ENCODE measurements at regions not wholly inside any gene's neighbourhood (a gene's known extent, or its start where the extent isn't known, plus 50 kb on each side); places are given as distances from the start of the nearest gene placed in this dataset.
A peak's percentile ranks its signal among the peaks of the same experiment; 100 is the strongest.

GRCh38 chr6:90429713-90430112 is 133.1 kb upstream of the BACH2 start:
- no peak overlapping the region for H3K4me3 Mint-ChIP-seq
- peaks cover 9% of the 10 kb centered on the region for H3K36me3 Mint-ChIP-seq (ENCODE audit: low read depth)
- H3K27me3 Mint-ChIP-seq, result peaks cover 2% of the 10 kb centered on the region
- ATAC-seq (ENCODE audit: low read depth) (no peak), DNase-seq (no peak)
- ChIA-PET POLR2A (no interaction called here), CTCF (no interaction called here)
- peaks cover 15% of the 10 kb centered on the region for H3K4me1 Mint-ChIP-seq
- intact Hi-C loops (cut with micrococcal nuclease), result loop anchor here (5.0 kb wide), 1 partner anchor 48 kb away; no protein-coding TSS in a partner anchor
- H3K9me3 Mint-ChIP-seq, result peaks cover 25% of the 10 kb centered on the region
- no peak overlapping the region for H3K27ac Mint-ChIP-seq
- TF ChIP-seq CTCF (IDR thresholded peaks at IDR 0.05), result no peak

GRCh38 chr6:90428514-90428913 is 131.9 kb upstream of the BACH2 start:
- no peak for ATAC-seq (ENCODE audit: low read depth)
- CTCF ChIA-PET, result no interaction called here
- no peak for DNase-seq
- Mint-ChIP-seq H3K36me3 (ENCODE audit: low read depth) (peaks cover 4% of the 10 kb centered on the region), H3K27ac (no peak overlapping the region), H3K9me3 (peaks cover 18% of the 10 kb centered on the region), H3K4me1 (peaks cover 19% of the 10 kb centered on the region), H3K27me3 (peaks cover 2% of the 10 kb centered on the region), H3K4me3 (no peak overlapping the region)
- POLR2A ChIA-PET, result no interaction called here
- no peak for TF ChIP-seq CTCF (IDR thresholded peaks at IDR 0.05)
- intact Hi-C loops (cut with micrococcal nuclease), result loop anchor here (5.0 kb wide), 1 partner anchor 49 kb away; no protein-coding TSS in a partner anchor

DNA sequence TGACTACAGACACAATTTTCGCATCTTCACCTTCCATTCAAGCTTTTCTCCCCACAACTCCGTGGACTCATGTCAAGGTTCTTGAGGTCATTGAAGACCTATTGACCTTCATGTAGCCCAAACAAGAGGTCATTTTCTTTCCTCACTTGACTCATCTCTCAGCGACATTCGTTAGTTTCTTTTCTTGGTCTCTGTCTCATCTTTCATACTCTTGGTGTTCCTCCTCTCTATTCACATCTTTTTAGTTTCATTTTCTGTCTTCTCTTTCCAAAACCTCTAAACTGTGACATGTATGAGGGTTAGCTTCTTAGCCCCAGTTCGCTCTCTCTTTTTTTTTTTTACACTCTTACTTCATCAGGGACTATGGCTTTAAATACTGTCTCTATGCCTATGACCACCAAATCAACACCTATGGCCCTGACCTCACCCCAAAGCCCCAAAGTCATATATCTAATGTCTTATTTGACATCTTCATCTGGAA is 128.6 kb upstream of the BACH2 start:
- ChIA-PET POLR2A (interaction anchor here (0.6 to 2.3 kb wide), 7 partner anchors 12 to 628 kb away, joined by 3 to 9 read pairs (median 3); no protein-coding TSS in a partner anchor), CTCF (interaction anchor here (2.1 to 2.4 kb wide), 2 partner anchors 32 to 485 kb away, joined by 6 to 9 read pairs; no protein-coding TSS in a partner anchor)
- no peak for TF ChIP-seq CTCF (IDR thresholded peaks at IDR 0.05)
- peaks cover 6% of the 10 kb centered on the region for H3K9me3 Mint-ChIP-seq
- H3K4me1 Mint-ChIP-seq, result peaks cover 19% of the 10 kb centered on the region
- peaks cover under 1% of the 10 kb centered on the region for H3K36me3 Mint-ChIP-seq (ENCODE audit: low read depth)
- ATAC-seq (ENCODE audit: low read depth) (peak; percentile 90), DNase-seq (no peak)
- H3K27ac Mint-ChIP-seq, result peak overlapping the region; percentile 62
- H3K4me3 Mint-ChIP-seq, result peak overlapping the region; percentile 71
- no peaks in the 10 kb centered on the region for H3K27me3 Mint-ChIP-seq
- intact Hi-C loops (cut with micrococcal nuclease), result loop anchor here (1.0 to 5.0 kb wide), 3 partner anchors 14 to 52 kb away; no protein-coding TSS in a partner anchor

GRCh38 chr6:90424580-90424979 is 127.9 kb upstream of the BACH2 start:
- ATAC-seq (ENCODE audit: low read depth), result no peak
- intact Hi-C loops (cut with micrococcal nuclease), result loop anchor here (2.0 kb wide), 1 partner anchor 18 kb away; no protein-coding TSS in a partner anchor
- no peak overlapping the region for H3K4me3 Mint-ChIP-seq

More at GRCh38 chr6:90424580-90424979, 127.9 kb upstream of the BACH2 start:
- ChIA-PET POLR2A (interaction anchor here (0.6 to 2.3 kb wide), 7 partner anchors 9 to 627 kb away, joined by 3 to 9 read pairs (median 4); no protein-coding TSS in a partner anchor), CTCF (interaction anchor here (0.6 to 2.4 kb wide), 4 partner anchors 31 to 484 kb away, joined by 3 to 9 read pairs (median 5); no protein-coding TSS in a partner anchor)
- Mint-ChIP-seq H3K4me1 (peaks cover 19% of the 10 kb centered on the region), H3K9me3 (peaks cover 4% of the 10 kb centered on the region), H3K27me3 (no peaks in the 10 kb centered on the region), H3K36me3 (ENCODE audit: low read depth) (no peaks in the 10 kb centered on the region), H3K27ac (no peak overlapping the region)
- no peak for DNase-seq
- TF ChIP-seq CTCF (IDR thresholded peaks at IDR 0.05), result no peak

All from activated B cell treated with CpG ODN at 0.5 μM for 24 hours (primary cell).